Naive thymus-derived CD4-positive, alpha-beta T cell (primary cell): ENCODE measurements at regions not wholly inside any gene's neighbourhood (a gene's known extent, or its start where the extent isn't known, plus 50 kb on each side); places are given as distances from the start of the nearest gene placed in this dataset.

Source experiments
- ATAC-seq: fragments of 150-1000 bp; cut with Tn5 transposase; 2 replicates; pipeline ENCODE4 v1.10.0; 2021; ENCODE audit warnings: mild to moderate bottlenecking, moderate library complexity
- CTCF ChIA-PET: fragments of 350-600 bp; sonication (Branson Sonifier 250); formaldehyde crosslinking; loops from one replicate; lab custom pipeline; 2021; ENCODE audit warnings: antibody characterized with exemption; lab: Charles Lee
- POLR2A ChIA-PET: fragments of 350-600 bp; sonication (Branson Sonifier 250); formaldehyde crosslinking; loops from one replicate; lab custom pipeline; 2021; ENCODE audit warnings: antibody characterized with exemption, inconsistent platforms; lab: Charles Lee
- DNase-seq, 9 donors: peaks; one replicate each; pipeline versions ENCODE4 v3.0.0 to v3.0.0-alpha.2; 2020 to 2022; ENCODE audit warnings: mixed read lengths in 1 of 9
- H3K27ac ChIP-seq: one replicate; pipeline ENCODE4 v1.7.0; 2013; ENCODE audit warnings: mild to moderate bottlenecking, low read depth, low read length, moderate library complexity
- H3K27me3 ChIP-seq, 2 donors: one replicate each; pipeline ENCODE4 v1.7.0; 2013; ENCODE audit warnings: low read length in 2 of 2, mild to moderate bottlenecking in 2 of 2, moderate library complexity in 2 of 2; ENCODE audit not compliant: control insufficient read depth in 2 of 2, insufficient read depth in 2 of 2
- H3K36me3 ChIP-seq, 3 experiments: 1 replicate in 2 of 3; 2 replicates in 1 of 3; pipeline ENCODE4 v1.7.0; 2013; ENCODE audit warnings: low read length in 3 of 3, mild to moderate bottlenecking in 3 of 3, moderate library complexity in 1 of 3; ENCODE audit not compliant: insufficient read depth in 3 of 3, control insufficient read depth in 2 of 3
- H3K4me1 ChIP-seq, 2 donors: one replicate each; pipeline ENCODE4 v1.7.0; 2013; ENCODE audit warnings: low read length in 2 of 2, mild to moderate bottlenecking in 2 of 2, moderate library complexity in 1 of 2; ENCODE audit not compliant: control insufficient read depth in 2 of 2, insufficient read depth in 2 of 2
- H3K4me3 ChIP-seq: 2 replicates; pipeline ENCODE4 v1.7.0; 2013; ENCODE audit warnings: mild to moderate bottlenecking, low read length
- H3K9me3 ChIP-seq, 3 experiments: 1 replicate in 2 of 3; 2 replicates in 1 of 3; pipeline ENCODE4 v1.7.0; 2013; ENCODE audit warnings: low read length in 3 of 3; ENCODE audit not compliant: control insufficient read depth in 2 of 3
- H3K27ac Mint-ChIP-seq, 9 donors: one replicate each; pipeline ENCODE4 v1.8.0; 2020 to 2022; ENCODE audit warnings: mixed read lengths in 9 of 9, mild to moderate bottlenecking in 8 of 9, moderate library complexity in 5 of 9, inconsistent platforms in 2 of 9
- H3K27me3 Mint-ChIP-seq, 5 donors: one replicate each; pipeline ENCODE4 v1.8.0; 2021 to 2022; ENCODE audit warnings: mixed read lengths in 5 of 5, mild to moderate bottlenecking in 1 of 5
- H3K36me3 Mint-ChIP-seq, 5 donors: one replicate each; pipeline ENCODE4 v1.8.0; 2020 to 2022; ENCODE audit warnings: mixed read lengths in 5 of 5, mild to moderate bottlenecking in 3 of 5, inconsistent platforms in 1 of 5
- H3K4me1 Mint-ChIP-seq, 7 donors: one replicate each; pipeline ENCODE4 v1.8.0; 2020 to 2022; ENCODE audit warnings: mixed read lengths in 7 of 7, mild to moderate bottlenecking in 3 of 7, inconsistent platforms in 1 of 7
- H3K4me3 Mint-ChIP-seq, 10 donors: one replicate each; pipeline ENCODE4 v1.8.0; 2020 to 2022; ENCODE audit warnings: mild to moderate bottlenecking in 10 of 10, mixed read lengths in 10 of 10, moderate library complexity in 6 of 10, inconsistent platforms in 2 of 10
- H3K9me3 Mint-ChIP-seq, 11 donors: one replicate each; pipeline ENCODE4 v1.8.0; 2020 to 2022; ENCODE audit warnings: mixed read lengths in 11 of 11, mild to moderate bottlenecking in 4 of 11, inconsistent platforms in 1 of 11, moderate library complexity in 1 of 11
- intact Hi-C, 2 donors: fragments of 100-400 bp; cut with micrococcal nuclease; formaldehyde crosslinking; loops; one replicate each; pipeline ENCODE4 v1.15.1; 2023

DNA sequence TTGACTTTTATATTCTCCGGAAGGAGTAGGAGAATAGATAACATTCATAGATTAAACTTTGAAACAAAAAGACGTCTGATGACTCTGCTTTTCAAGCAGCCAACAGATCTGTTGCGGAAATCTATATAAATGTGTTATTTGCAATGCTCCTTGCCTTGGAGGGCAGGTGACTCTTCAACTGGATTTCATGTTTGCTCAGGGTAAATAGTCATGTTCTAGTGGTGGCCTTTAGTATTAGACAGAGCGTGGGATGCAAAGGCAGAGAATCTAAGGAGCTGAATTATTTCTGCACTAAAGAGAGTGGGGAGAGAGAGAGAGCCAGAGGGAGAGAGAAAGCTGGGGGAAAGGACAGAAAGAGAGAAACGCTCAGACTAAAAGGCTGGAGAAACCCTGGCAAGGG is 454.3 kb downstream of the AJAP1 start:
- Histone ChIP-seq H3K9me3 (no peaks in the 10 kb centered on the region), H3K27ac (no peak overlapping the region), H3K27me3 (no peaks in the 10 kb centered on the region), H3K4me3 (no peak overlapping the region), H3K4me1 (peaks cover 3 to 10% of the 10 kb centered on the region in 2 donors), H3K36me3 (no peaks in the 10 kb centered on the region)
- DNase-seq (no peak), ATAC-seq (no peak)
- H3K27ac Mint-ChIP-seq: no peak overlapping the region
- peaks cover 0 to 5% (median 0%) of the 10 kb centered on the region in 11 donors for H3K9me3 Mint-ChIP-seq
- H3K4me3 Mint-ChIP-seq: peak overlapping the region in 1 of 10 donors; percentile 14
- POLR2A ChIA-PET: no interaction called here
- intact Hi-C loops: no loop called here
- CTCF ChIA-PET: interaction anchor here (0.8 kb wide), 1 partner anchor 219 kb away, joined by 3 read pairs; no protein-coding TSS in a partner anchor
- H3K27me3 Mint-ChIP-seq: peaks cover 4 to 29% (median 12%) of the 10 kb centered on the region in 5 donors
- peaks cover 8 to 55% (median 18%) of the 10 kb centered on the region in 7 donors for H3K4me1 Mint-ChIP-seq
- no peaks in the 10 kb centered on the region for H3K36me3 Mint-ChIP-seq

DNA sequence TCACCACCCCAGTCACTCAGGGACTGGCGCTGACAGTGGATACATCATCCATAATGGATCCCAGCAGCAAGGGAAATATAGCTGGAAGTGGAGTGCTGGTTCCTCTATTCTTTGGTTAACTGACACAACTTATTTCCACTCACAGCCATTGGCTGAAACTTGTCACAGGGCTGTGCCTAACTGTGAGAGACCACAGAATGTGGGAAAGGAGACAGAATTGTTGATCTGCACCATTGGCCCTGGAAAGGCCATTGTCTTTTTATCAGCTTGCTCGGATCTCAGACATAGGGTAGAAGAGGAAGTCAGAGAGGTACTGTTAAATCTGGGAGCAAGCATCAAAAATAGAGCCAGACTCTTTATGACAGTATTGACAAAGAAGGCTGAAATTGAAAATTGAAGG is 451.3 kb downstream of the AJAP1 start:
- ATAC-seq: no peak

DNA sequence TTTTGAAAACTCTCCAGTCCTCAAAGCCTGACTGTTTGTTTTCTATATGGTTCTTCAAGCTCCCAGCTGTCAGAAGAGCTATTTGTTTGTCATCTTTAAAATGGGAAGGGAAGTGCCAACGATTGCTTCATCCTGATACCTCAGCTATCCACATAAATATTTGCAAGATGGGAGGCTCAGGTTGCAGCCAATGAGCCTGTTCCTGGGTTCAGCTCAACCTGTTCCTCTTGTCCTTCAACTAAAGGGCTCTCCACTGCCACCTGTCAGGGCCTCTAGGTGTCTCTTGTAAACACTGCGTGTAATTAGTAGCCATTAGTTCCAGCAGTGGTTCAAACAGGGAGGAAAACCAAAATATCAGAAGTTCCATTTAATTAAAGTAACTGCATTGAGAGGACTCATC is 445.1 kb downstream of the AJAP1 start:
- no peak overlapping the region for H3K4me3 Mint-ChIP-seq
- DNase-seq (no peak), ATAC-seq (no peak)
- POLR2A ChIA-PET: no interaction called here
- Histone ChIP-seq H3K36me3 (no peaks in the 10 kb centered on the region), H3K9me3 (no peaks in the 10 kb centered on the region), H3K27ac (no peak overlapping the region), H3K4me1 (no peaks in the 10 kb centered on the region), H3K4me3 (no peak overlapping the region), H3K27me3 (no peaks in the 10 kb centered on the region)
- H3K27me3 Mint-ChIP-seq: peaks cover 0 to 23% (median 7%) of the 10 kb centered on the region in 5 donors
- H3K27ac Mint-ChIP-seq: no peak overlapping the region
- H3K36me3 Mint-ChIP-seq: peaks cover 0 to 2% (median 0%) of the 10 kb centered on the region in 5 donors
- CTCF ChIA-PET: no interaction called here
- H3K4me1 Mint-ChIP-seq: no peaks in the 10 kb centered on the region
- H3K9me3 Mint-ChIP-seq: peaks cover 0 to 9% (median 3%) of the 10 kb centered on the region in 11 donors
- intact Hi-C loops: no loop called here

More for the DNA sequence above, 451.3 kb downstream of the AJAP1 start:
- H3K4me1 ChIP-seq: peaks cover 0 to 7% of the 10 kb centered on the region in 2 donors
- no peaks in the 10 kb centered on the region for H3K9me3 ChIP-seq
- H3K4me3 ChIP-seq: no peak overlapping the region
- Mint-ChIP-seq H3K27me3 (peaks cover 4 to 19% (median 12%) of the 10 kb centered on the region in 5 donors), H3K4me1 (peaks cover 2 to 30% (median 11%) of the 10 kb centered on the region in 7 donors), H3K36me3 (peaks cover 0 to 2% (median 0%) of the 10 kb centered on the region in 5 donors), H3K9me3 (peaks cover 0 to 5% (median 3%) of the 10 kb centered on the region in 11 donors), H3K4me3 (no peak overlapping the region), H3K27ac (no peak overlapping the region)
- CTCF ChIA-PET: no interaction called here
- intact Hi-C loops: no loop called here
- no peaks in the 10 kb centered on the region for H3K36me3 ChIP-seq
- H3K27me3 ChIP-seq: no peaks in the 10 kb centered on the region
- no peak overlapping the region for H3K27ac ChIP-seq
- no peak for DNase-seq
- POLR2A ChIA-PET: no interaction called here

DNA sequence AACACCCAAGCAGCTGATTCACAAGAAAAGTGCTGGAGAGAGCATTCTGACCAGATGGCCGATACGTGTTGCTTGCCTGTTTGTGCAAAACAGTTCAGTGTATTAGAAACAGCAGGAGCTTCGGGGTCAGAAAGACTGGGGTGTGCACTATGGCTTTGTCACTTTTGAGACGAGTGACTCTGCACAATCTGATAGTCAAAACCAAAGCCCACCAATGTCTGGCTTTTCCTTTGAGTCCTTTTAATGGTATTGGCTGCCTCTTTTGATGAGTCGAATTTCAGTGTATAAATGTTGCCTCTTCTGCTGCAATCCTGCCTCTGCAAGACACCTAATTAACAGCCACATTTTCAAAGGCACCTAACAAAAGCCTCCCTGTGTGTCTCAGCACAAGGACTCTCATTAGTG is 444.6 kb downstream of the AJAP1 start:
- H3K9me3 Mint-ChIP-seq: peaks cover 0 to 15% (median 3%) of the 10 kb centered on the region in 11 donors
- peaks cover 0 to 26% (median 7%) of the 10 kb centered on the region in 5 donors for H3K27me3 Mint-ChIP-seq
- Histone ChIP-seq H3K27ac (no peak overlapping the region), H3K4me1 (no peaks in the 10 kb centered on the region), H3K4me3 (no peak overlapping the region), H3K9me3 (no peaks in the 10 kb centered on the region), H3K27me3 (no peaks in the 10 kb centered on the region), H3K36me3 (no peaks in the 10 kb centered on the region)
- no peaks in the 10 kb centered on the region for H3K4me1 Mint-ChIP-seq
- H3K36me3 Mint-ChIP-seq: peaks cover 0 to 2% (median 0%) of the 10 kb centered on the region in 5 donors
- H3K27ac Mint-ChIP-seq: no peak overlapping the region
- no peak for ATAC-seq
- ChIA-PET POLR2A (no interaction called here), CTCF (interaction anchor here (0.5 kb wide), 1 partner anchor 23 kb away, joined by 3 read pairs; no protein-coding TSS in a partner anchor)
- intact Hi-C loops: no loop called here
- no peak for DNase-seq
- no peak overlapping the region for H3K4me3 Mint-ChIP-seq

DNA sequence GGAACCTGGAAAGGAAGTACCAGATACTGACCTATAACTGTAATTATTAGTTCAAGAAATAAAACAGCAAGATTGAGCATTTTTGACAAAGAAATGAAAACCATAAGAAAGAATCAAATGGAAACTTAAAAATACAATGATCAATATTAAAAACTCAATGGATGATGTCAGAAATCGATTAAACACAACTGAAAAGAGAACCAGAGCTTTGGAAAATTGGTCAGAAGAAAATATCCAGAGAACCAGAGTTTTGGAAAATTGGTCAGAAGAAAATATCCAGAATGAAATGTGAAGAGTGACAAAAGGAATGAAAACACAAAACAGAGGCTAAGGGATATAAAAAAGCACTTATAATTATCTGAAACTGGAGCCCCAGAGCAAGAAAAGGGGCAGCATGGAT is 438.6 kb downstream of the AJAP1 start:
- Histone ChIP-seq H3K4me1 (no peaks in the 10 kb centered on the region), H3K27ac (no peak overlapping the region), H3K4me3 (no peak overlapping the region), H3K36me3 (no peaks in the 10 kb centered on the region), H3K27me3 (no peaks in the 10 kb centered on the region), H3K9me3 (peaks cover 0 to 10% (median 0%) of the 10 kb centered on the region in 3 experiments)
- H3K4me3 Mint-ChIP-seq: no peak overlapping the region
- intact Hi-C loops: no loop called here
- ChIA-PET POLR2A (no interaction called here), CTCF (no interaction called here)
- ATAC-seq (no peak), DNase-seq (no peak)
- H3K27me3 Mint-ChIP-seq: peaks cover 0 to 29% (median 11%) of the 10 kb centered on the region in 5 donors
- H3K27ac Mint-ChIP-seq: no peak overlapping the region
- no peaks in the 10 kb centered on the region for H3K4me1 Mint-ChIP-seq
- H3K9me3 Mint-ChIP-seq: peaks cover 7 to 41% (median 20%) of the 10 kb centered on the region in 11 donors
- H3K36me3 Mint-ChIP-seq: peaks cover 0 to 12% (median 0%) of the 10 kb centered on the region in 5 donors

DNA sequence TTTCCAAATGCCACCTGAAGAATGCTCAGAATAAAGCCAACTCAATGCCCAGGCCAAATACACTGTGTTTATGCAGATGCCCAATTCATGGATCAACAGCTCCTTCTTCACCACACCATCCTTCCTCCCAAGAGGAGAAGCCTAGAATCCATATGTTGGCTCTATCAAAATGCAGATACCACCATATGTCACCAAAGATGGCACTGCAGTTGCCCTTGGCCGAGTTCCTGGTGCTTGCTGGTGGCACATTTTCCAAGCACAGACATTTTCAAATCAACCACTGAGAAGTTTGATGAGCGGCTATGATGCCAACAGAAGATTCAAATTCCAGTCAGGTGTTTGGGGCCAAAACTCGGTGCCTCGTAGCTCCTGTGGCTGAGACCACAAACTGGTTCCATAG is 430.3 kb downstream of the AJAP1 start:
- Histone ChIP-seq H3K4me1 (no peaks in the 10 kb centered on the region), H3K4me3 (no peak overlapping the region), H3K36me3 (no peaks in the 10 kb centered on the region), H3K9me3 (no peaks in the 10 kb centered on the region), H3K27me3 (no peaks in the 10 kb centered on the region), H3K27ac (no peak overlapping the region)
- peaks cover 0 to 14% (median 4%) of the 10 kb centered on the region in 11 donors for H3K9me3 Mint-ChIP-seq
- peaks cover 0 to 30% (median 4%) of the 10 kb centered on the region in 5 donors for H3K27me3 Mint-ChIP-seq
- no peak overlapping the region for H3K4me3 Mint-ChIP-seq
- POLR2A ChIA-PET: no interaction called here
- CTCF ChIA-PET: no interaction called here
- H3K4me1 Mint-ChIP-seq: no peaks in the 10 kb centered on the region
- no peak for ATAC-seq
- H3K27ac Mint-ChIP-seq: no peak overlapping the region
- DNase-seq: no peak
- H3K36me3 Mint-ChIP-seq: no peaks in the 10 kb centered on the region
- intact Hi-C loops: no loop called here

DNA sequence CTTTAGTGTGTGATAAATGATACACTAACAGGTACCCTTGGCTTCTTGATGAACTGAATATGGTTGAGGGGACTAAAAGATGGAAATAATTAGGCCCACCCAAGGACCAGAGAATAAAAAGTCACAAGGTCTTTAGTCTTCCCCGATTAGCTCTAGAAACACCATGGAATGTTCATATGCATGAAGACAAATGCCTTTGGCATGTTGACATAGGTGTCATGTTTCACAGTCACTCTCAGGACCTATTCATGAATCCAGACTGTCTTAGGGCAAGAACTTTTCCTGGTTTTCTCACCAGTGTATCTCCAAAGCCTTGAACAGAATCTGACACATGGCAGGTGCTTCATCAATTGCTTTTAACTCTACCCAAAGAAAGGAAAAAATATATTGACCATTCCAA is 412.8 kb downstream of the AJAP1 start:
- H3K4me3 Mint-ChIP-seq: no peak overlapping the region
- H3K27me3 Mint-ChIP-seq: peaks cover 0 to 39% (median 6%) of the 10 kb centered on the region in 5 donors
- peaks cover 0 to 4% (median 0%) of the 10 kb centered on the region in 3 experiments for H3K9me3 ChIP-seq
- H3K27me3 ChIP-seq: no peaks in the 10 kb centered on the region
- POLR2A ChIA-PET: no interaction called here
- no peak overlapping the region for H3K4me3 ChIP-seq
- no peaks in the 10 kb centered on the region for H3K4me1 Mint-ChIP-seq
- H3K9me3 Mint-ChIP-seq: peaks cover 0 to 27% (median 4%) of the 10 kb centered on the region in 11 donors
- peaks cover 0 to 3% (median 0%) of the 10 kb centered on the region in 5 donors for H3K36me3 Mint-ChIP-seq
- H3K4me1 ChIP-seq: no peaks in the 10 kb centered on the region
- H3K27ac ChIP-seq: no peak overlapping the region
- DNase-seq (no peak), ATAC-seq (no peak)
- no peaks in the 10 kb centered on the region for H3K36me3 ChIP-seq
- CTCF ChIA-PET: no interaction called here
- intact Hi-C loops: no loop called here
- H3K27ac Mint-ChIP-seq: no peak overlapping the region
